Kasumi-1 (cell line): ENCODE measurements at regions not wholly inside any gene's neighbourhood (a gene's known extent, or its start where the extent isn't known, plus 50 kb on each side); places are given as distances from the start of the nearest gene placed in this dataset.
"Not testable (repeated sequence)": the region's sequence is repeated elsewhere in the genome, so short reads cannot be mapped to it uniquely, and the experiment has no call there.

Experiments
- DNase-seq, 2 experiments: peaks; one replicate each; lab custom pipeline; 2025; lab: John Stamatoyannopoulos, UW

GRCh38 chr5:27144456-27144855 is 106.1 kb upstream of the CDH9 start:
- DNase-seq, result no peak

- DNase-seq, result no peak
Measured at GRCh38 chr5:27140831-27141230, 102.4 kb upstream of the CDH9 start.

- no peak for DNase-seq
Measured at GRCh38 chr5:27130587-27130986, 92.2 kb upstream of the CDH9 start.

GRCh38 chr5:27129926-27130325 is 91.5 kb upstream of the CDH9 start:
- DNase-seq, result no peak

- DNase-seq, result no peak
Measured at GRCh38 chr5:27125856-27126255, 87.5 kb upstream of the CDH9 start.

- peak; percentile 48 to 58 for DNase-seq
Measured at GRCh38 chr5:27124590-27124989, 86.2 kb upstream of the CDH9 start.

- not testable (repeated sequence) for DNase-seq
Measured at GRCh38 chr5:27119736-27120321, 81.4 kb upstream of the CDH9 start.

- no peak for DNase-seq
Measured at GRCh38 chr5:27103486-27103885, 65.1 kb upstream of the CDH9 start.

GRCh38 chr5:27095761-27096160 is 57.4 kb upstream of the CDH9 start:
- DNase-seq, result not testable (repeated sequence)

GRCh38 chr5:27093279-27093678 is 54.9 kb upstream of the CDH9 start:
- DNase-seq, result no peak

- no peak for DNase-seq
Measured at GRCh38 chr5:27091858-27092257, 53.5 kb upstream of the CDH9 start.

- not testable (repeated sequence) for DNase-seq
Measured at GRCh38 chr5:27088822-27089221, 50.4 kb upstream of the CDH9 start.
